ENCODE measurements at regions not wholly inside any gene's neighbourhood (a gene's known extent, or its start where the extent isn't known, plus 50 kb on each side); places are given as distances from the start of the nearest gene placed in this dataset.

DNA sequence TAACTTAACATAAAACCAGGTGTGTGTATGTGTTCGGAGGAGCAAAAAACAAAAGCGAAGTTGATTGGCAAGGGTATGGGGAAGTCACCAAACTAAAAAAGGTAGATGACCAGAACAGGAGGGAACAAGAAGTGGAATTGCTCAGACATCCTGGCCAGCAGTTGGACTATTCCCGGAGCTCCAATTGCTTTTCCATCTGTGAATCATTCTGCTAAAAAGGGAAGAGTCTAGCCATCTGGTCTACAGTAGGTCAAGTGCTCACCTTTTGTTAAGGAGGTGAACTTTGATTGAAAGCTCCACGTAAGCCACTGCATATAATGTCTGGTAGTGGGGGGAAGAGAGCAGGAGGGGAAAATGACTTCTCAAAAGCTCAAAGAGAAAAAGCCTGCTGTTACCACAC lies 50.0 kb upstream of the BET1 start:
- TF ChIP-seq FOXP2 (optimal IDR thresholded peaks at IDR 0.05; ENCODE audit: control extremely low read depth, extremely low read length, insufficient read depth) (no peak), EZH2 (IDR thresholded peaks at IDR 0.05) (no peak), POLR2AphosphoS5 (IDR thresholded peaks at IDR 0.05; ENCODE audit: borderline replicate concordance, low read depth, low read length) (no peak)
- no peak for DNase-seq (ENCODE audit: low read depth, low spot score)
- Histone ChIP-seq H3K9ac (ENCODE audit: insufficient read length) (no peak overlapping the region), H3K36me3 (ENCODE audit: insufficient read depth, low read length) (no peaks in the 10 kb centered on the region), H3K9me3 (ENCODE audit: low read depth, low read length) (no peaks in the 10 kb centered on the region), H3K4me3 (no peak overlapping the region), H3K27ac (no peak overlapping the region)

DNA sequence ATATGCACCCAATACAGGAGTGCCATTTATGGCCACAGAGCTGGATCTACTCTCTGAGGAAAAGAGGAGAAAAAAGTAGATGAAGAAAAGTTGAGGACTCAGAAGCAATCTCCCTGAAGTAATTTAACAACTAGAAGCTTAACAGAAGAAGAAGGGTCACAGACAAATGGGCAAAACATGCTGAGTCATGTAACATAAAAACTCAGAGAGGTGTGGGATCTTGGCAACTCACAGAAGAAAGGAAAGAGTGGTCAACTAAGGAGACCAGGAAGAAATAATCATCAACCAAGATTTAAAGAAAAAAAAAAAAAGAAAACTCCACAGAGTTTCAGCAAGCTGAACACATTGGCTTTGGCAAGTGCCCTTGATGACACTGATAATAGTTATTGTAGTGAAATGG lies 51.8 kb upstream of the BET1 start:
- H3K9ac ChIP-seq (ENCODE audit: insufficient read length), result no peak overlapping the region
- no peak for DNase-seq (ENCODE audit: low read depth, low spot score)
- H3K36me3 ChIP-seq (ENCODE audit: insufficient read depth, low read length), result no peaks in the 10 kb centered on the region
- H3K9me3 ChIP-seq (ENCODE audit: low read depth, low read length), result no peaks in the 10 kb centered on the region
- H3K4me3 ChIP-seq, result no peak overlapping the region
- H3K27ac ChIP-seq, result no peak overlapping the region
- no peak for TF ChIP-seq POLR2AphosphoS5 (IDR thresholded peaks at IDR 0.05; ENCODE audit: borderline replicate concordance, low read depth, low read length)
- no peak for TF ChIP-seq FOXP2 (optimal IDR thresholded peaks at IDR 0.05; ENCODE audit: control extremely low read depth, extremely low read length, insufficient read depth)
- no peak for TF ChIP-seq EZH2 (IDR thresholded peaks at IDR 0.05)

DNA sequence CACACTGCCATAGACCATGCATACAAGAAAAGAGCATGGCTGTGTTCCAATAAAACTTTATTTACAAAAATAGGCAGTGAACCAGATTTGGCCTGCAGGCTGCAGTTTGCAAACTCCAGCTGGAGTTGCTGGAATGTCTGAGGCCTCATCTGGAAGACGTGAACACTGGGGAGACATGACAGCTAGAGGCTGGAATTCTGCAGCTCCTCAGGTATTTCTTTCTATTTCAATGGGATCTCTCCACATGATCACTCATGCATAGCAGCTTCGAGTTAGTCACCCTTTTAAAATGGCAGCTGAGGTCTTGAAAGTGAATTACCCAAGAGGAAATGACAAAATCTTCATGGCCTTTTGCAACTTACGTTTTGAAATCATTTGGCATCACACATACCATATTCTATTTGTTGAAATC lies 52.6 kb upstream of the BET1 start:
- Histone ChIP-seq H3K36me3 (ENCODE audit: insufficient read depth, low read length) (no peaks in the 10 kb centered on the region), H3K4me3 (no peak overlapping the region), H3K9me3 (ENCODE audit: low read depth, low read length) (no peaks in the 10 kb centered on the region), H3K9ac (ENCODE audit: insufficient read length) (no peak overlapping the region), H3K27ac (no peak overlapping the region)
- DNase-seq (ENCODE audit: low read depth, low spot score), result no peak
- TF ChIP-seq POLR2AphosphoS5 (IDR thresholded peaks at IDR 0.05; ENCODE audit: borderline replicate concordance, low read depth, low read length) (no peak), EZH2 (IDR thresholded peaks at IDR 0.05) (no peak), FOXP2 (optimal IDR thresholded peaks at IDR 0.05; ENCODE audit: control extremely low read depth, extremely low read length, insufficient read depth) (no peak)

DNA sequence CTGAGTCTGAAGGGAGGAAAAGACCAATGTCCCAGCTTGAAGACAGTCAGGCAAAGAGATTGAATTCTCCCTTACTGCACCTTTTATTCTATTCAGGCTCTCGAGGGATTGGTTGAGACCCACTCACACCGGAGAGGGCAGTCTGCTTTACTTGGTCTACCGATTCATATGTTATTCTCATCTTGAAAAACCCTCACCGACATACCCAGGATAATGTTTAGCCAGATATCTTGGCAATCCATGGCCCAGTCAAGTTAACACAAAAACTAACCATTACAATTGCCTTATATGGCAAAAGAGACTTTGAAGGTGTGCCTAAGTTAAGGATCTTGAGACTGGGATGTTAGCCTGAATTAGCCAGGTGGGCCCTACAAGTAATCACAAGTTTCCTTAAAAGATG lies 53.8 kb upstream of the BET1 start:
- TF ChIP-seq EZH2 (IDR thresholded peaks at IDR 0.05) (no peak), FOXP2 (optimal IDR thresholded peaks at IDR 0.05; ENCODE audit: control extremely low read depth, extremely low read length, insufficient read depth) (no peak), POLR2AphosphoS5 (IDR thresholded peaks at IDR 0.05; ENCODE audit: borderline replicate concordance, low read depth, low read length) (no peak)
- Histone ChIP-seq H3K4me3 (no peak overlapping the region), H3K36me3 (ENCODE audit: insufficient read depth, low read length) (no peaks in the 10 kb centered on the region), H3K9ac (ENCODE audit: insufficient read length) (no peak overlapping the region), H3K27ac (no peak overlapping the region), H3K9me3 (ENCODE audit: low read depth, low read length) (no peaks in the 10 kb centered on the region)
- DNase-seq (ENCODE audit: low read depth, low spot score), result no peak

DNA sequence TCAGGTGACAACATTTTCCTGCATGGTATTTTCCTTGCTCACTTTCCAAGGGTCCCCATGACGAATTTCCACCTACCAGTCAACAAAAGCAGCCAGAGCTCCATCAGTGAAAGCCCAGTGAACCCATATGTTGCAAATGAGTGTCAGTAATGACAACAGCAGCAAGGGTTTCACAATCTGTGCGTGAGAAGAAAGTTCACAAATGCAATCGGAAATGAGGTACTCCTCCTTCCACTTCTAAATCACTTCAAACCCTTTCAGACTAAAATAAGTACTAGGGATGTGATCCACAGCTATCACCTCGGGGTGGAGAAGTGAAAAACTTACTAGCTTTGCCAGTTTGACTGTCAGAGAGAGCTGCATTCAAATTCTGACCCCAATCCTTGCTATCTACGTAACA lies 55.6 kb upstream of the BET1 start:
- H3K9ac ChIP-seq (ENCODE audit: insufficient read length), result no peak overlapping the region
- H3K4me3 ChIP-seq, result no peak overlapping the region
- TF ChIP-seq EZH2 (IDR thresholded peaks at IDR 0.05) (no peak), POLR2AphosphoS5 (IDR thresholded peaks at IDR 0.05; ENCODE audit: borderline replicate concordance, low read depth, low read length) (no peak), FOXP2 (optimal IDR thresholded peaks at IDR 0.05; ENCODE audit: control extremely low read depth, extremely low read length, insufficient read depth) (no peak)
- DNase-seq (ENCODE audit: low read depth, low spot score), result no peak
- no peaks in the 10 kb centered on the region for H3K36me3 ChIP-seq (ENCODE audit: insufficient read depth, low read length)
- H3K9me3 ChIP-seq (ENCODE audit: low read depth, low read length), result no peaks in the 10 kb centered on the region
- no peak overlapping the region for H3K27ac ChIP-seq

DNA sequence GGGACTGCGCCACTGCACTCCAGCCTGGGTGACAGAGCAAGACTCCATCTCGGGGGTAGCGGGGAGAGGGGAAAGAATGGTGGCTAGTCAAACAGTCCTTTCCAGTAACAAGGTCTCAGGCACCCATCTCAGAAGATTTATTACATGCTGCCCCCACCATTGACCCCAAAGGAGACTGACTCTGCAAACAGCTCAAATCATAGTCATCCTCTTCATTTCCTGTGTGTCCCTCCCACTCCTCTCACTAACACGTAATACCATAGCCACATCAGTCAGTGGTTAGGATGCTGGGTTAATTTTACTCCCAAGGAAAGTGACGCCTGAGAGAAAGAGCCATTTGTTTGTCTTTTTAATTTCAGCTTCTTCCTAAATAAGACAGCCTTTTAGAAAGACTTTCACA lies 56.6 kb upstream of the BET1 start:
- Histone ChIP-seq H3K27ac (no peak overlapping the region), H3K36me3 (ENCODE audit: insufficient read depth, low read length) (no peaks in the 10 kb centered on the region), H3K4me3 (no peak overlapping the region), H3K9ac (ENCODE audit: insufficient read length) (no peak overlapping the region), H3K9me3 (ENCODE audit: low read depth, low read length) (no peaks in the 10 kb centered on the region)
- no peak for DNase-seq (ENCODE audit: low read depth, low spot score)
- TF ChIP-seq POLR2AphosphoS5 (IDR thresholded peaks at IDR 0.05; ENCODE audit: borderline replicate concordance, low read depth, low read length) (no peak), FOXP2 (optimal IDR thresholded peaks at IDR 0.05; ENCODE audit: control extremely low read depth, extremely low read length, insufficient read depth) (no peak), EZH2 (IDR thresholded peaks at IDR 0.05) (no peak)

DNA sequence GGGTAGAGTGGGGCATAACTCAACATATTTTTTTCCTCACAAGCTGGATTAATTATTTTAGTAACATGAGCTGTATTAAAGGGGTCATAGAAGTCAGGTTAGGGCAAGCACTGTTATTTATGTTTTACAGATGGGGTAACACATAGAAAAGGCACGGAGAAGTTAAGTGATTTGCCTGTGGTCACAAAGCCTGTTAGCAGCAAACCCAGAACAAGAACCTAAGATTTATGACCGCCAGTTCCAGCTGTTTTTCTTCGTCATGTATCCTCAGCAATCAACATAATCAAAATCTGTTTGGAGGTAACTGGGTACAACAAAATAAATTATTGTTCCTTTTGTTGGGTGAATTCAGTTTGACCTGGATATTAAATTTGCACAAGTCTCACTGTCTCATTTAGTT lies 57.2 kb upstream of the BET1 start:
- no peaks in the 10 kb centered on the region for H3K9me3 ChIP-seq (ENCODE audit: low read depth, low read length)
- TF ChIP-seq EZH2 (IDR thresholded peaks at IDR 0.05) (no peak), FOXP2 (optimal IDR thresholded peaks at IDR 0.05; ENCODE audit: control extremely low read depth, extremely low read length, insufficient read depth) (no peak), POLR2AphosphoS5 (IDR thresholded peaks at IDR 0.05; ENCODE audit: borderline replicate concordance, low read depth, low read length) (no peak)
- H3K36me3 ChIP-seq (ENCODE audit: insufficient read depth, low read length), result no peaks in the 10 kb centered on the region
- no peak overlapping the region for H3K27ac ChIP-seq
- H3K4me3 ChIP-seq, result no peak overlapping the region
- no peak for DNase-seq (ENCODE audit: low read depth, low spot score)
- no peak overlapping the region for H3K9ac ChIP-seq (ENCODE audit: insufficient read length)

DNA sequence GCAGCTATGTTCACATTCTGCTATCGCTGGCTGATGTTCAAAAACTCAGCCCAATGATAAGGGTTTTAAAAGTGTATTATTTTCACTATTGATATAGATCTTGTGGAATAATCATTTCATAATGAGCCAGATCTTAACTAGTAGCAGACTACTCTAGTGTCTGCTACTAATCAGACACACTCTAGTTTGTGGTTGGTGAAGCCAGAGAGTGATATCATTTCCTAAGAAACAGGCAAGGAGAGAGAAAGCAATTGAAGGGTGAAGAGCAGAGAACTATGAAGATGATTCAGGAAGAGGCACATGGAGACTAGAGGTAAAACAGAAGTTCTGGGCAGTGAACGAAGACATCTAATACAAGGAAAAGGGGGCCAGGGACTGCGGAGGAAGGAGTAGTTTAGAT lies 58.2 kb upstream of the BET1 start:
- Histone ChIP-seq H3K36me3 (ENCODE audit: insufficient read depth, low read length) (no peaks in the 10 kb centered on the region), H3K27ac (no peak overlapping the region), H3K9ac (ENCODE audit: insufficient read length) (no peak overlapping the region), H3K4me3 (no peak overlapping the region), H3K9me3 (ENCODE audit: low read depth, low read length) (no peaks in the 10 kb centered on the region)
- no peak for DNase-seq (ENCODE audit: low read depth, low spot score)
- TF ChIP-seq POLR2AphosphoS5 (IDR thresholded peaks at IDR 0.05; ENCODE audit: borderline replicate concordance, low read depth, low read length), result no peak
- no peak for TF ChIP-seq EZH2 (IDR thresholded peaks at IDR 0.05)
- TF ChIP-seq FOXP2 (optimal IDR thresholded peaks at IDR 0.05; ENCODE audit: control extremely low read depth, extremely low read length, insufficient read depth), result no peak

DNA sequence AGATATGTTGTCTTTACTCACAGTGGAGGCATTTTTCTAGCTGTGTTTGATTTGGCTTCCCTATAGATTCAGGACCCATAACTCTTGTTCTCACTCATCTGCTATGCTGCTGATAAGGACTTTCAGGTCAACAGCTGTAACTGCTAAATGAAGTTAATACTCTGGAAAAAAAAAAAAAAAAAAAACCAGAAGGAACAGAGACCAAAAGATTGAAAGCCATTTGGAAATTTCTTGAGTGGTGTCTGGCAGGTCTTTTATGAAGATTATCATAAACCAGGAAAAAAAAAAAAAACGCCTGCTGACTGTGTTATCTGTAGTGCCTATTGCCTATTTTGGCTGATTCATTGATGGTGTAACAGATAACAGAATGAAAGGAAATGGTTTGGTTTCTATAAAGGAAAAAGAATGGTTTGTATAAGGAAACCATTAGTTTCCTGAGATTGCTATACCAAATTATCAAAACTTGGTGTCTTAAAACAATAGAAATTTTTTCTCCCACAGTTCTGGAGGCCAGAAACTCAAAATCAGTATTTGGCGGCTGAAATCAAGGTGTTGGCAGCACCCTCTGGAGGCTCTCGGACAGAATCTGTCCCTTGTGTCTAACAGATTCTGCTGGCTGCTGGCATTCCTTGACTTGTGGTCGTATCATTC lies 60.5 kb upstream of the BET1 start:
- Histone ChIP-seq H3K27ac (no peak overlapping the region), H3K4me3 (no peak overlapping the region), H3K36me3 (ENCODE audit: insufficient read depth, low read length) (no peaks in the 10 kb centered on the region), H3K9me3 (ENCODE audit: low read depth, low read length) (no peaks in the 10 kb centered on the region), H3K9ac (ENCODE audit: insufficient read length) (no peak overlapping the region)
- DNase-seq (ENCODE audit: low read depth, low spot score), result no peak
- TF ChIP-seq EZH2 (IDR thresholded peaks at IDR 0.05), result no peak
- no peak for TF ChIP-seq POLR2AphosphoS5 (IDR thresholded peaks at IDR 0.05; ENCODE audit: borderline replicate concordance, low read depth, low read length)
- TF ChIP-seq FOXP2 (optimal IDR thresholded peaks at IDR 0.05; ENCODE audit: control extremely low read depth, extremely low read length, insufficient read depth), result no peak

All from SK-N-MC (cell line).